ENCODE measurements at regions not wholly inside any gene's neighbourhood (a gene's known extent, or its start where the extent isn't known, plus 50 kb on each side); places are given as distances from the start of the nearest gene placed in this dataset.

- Mint-ChIP-seq H3K4me1 (peaks cover 15% of the 10 kb centered on the region), H3K27ac (no peak overlapping the region), H3K9me3 (no peaks in the 10 kb centered on the region), H3K4me3 (no peak overlapping the region), H3K27me3 (no peaks in the 10 kb centered on the region)
- ATAC-seq (no peak), DNase-seq (no peak)
Measured at GRCh38 chr1:147811273-147811672, 50.9 kb upstream of the GJA5 start.

- Mint-ChIP-seq H3K4me1 (peaks cover 15% of the 10 kb centered on the region), H3K27me3 (no peaks in the 10 kb centered on the region), H3K4me3 (no peak overlapping the region), H3K9me3 (no peaks in the 10 kb centered on the region), H3K27ac (no peak overlapping the region)
- no peak for DNase-seq
- ATAC-seq, result no peak
Measured at GRCh38 chr1:147811751-147812150, 51.3 kb upstream of the GJA5 start.

GRCh38 chr1:147812799-147813198 lies 52.4 kb upstream of the GJA5 start:
- no peak for DNase-seq
- Mint-ChIP-seq H3K9me3 (no peaks in the 10 kb centered on the region), H3K27me3 (no peaks in the 10 kb centered on the region), H3K4me3 (no peak overlapping the region), H3K27ac (no peak overlapping the region), H3K4me1 (peaks cover 15% of the 10 kb centered on the region)
- no peak for ATAC-seq

GRCh38 chr1:147815503-147815902 lies 55.1 kb upstream of the GJA5 start:
- ATAC-seq, result no peak
- Mint-ChIP-seq H3K4me3 (no peak overlapping the region), H3K4me1 (peaks cover 15% of the 10 kb centered on the region), H3K27me3 (no peaks in the 10 kb centered on the region), H3K9me3 (no peaks in the 10 kb centered on the region), H3K27ac (no peak overlapping the region)
- DNase-seq, result no peak

- peaks cover 7% of the 10 kb centered on the region for H3K27me3 Mint-ChIP-seq
Measured at GRCh38 chr1:147820761-147821297, 60.4 kb upstream of the GJA5 start.

GRCh38 chr1:147821883-147822282 lies 61.5 kb upstream of the GJA5 start:
- H3K27me3 Mint-ChIP-seq, result peaks cover 7% of the 10 kb centered on the region
- H3K4me1 Mint-ChIP-seq, result no peaks in the 10 kb centered on the region
- no peaks in the 10 kb centered on the region for H3K9me3 Mint-ChIP-seq
- H3K27ac Mint-ChIP-seq, result no peak overlapping the region
- no peak for ATAC-seq
- DNase-seq, result no peak
- H3K4me3 Mint-ChIP-seq, result no peak overlapping the region

More at GRCh38 chr1:147820761-147821297, 60.4 kb upstream of the GJA5 start:
- H3K9me3 Mint-ChIP-seq, result no peaks in the 10 kb centered on the region
- DNase-seq, result no peak
- no peak overlapping the region for H3K4me3 Mint-ChIP-seq
- H3K4me1 Mint-ChIP-seq, result no peaks in the 10 kb centered on the region
- no peak overlapping the region for H3K27ac Mint-ChIP-seq
- ATAC-seq, result no peak

- DNase-seq, result no peak
- Mint-ChIP-seq H3K4me3 (no peak overlapping the region), H3K4me1 (no peaks in the 10 kb centered on the region), H3K9me3 (no peaks in the 10 kb centered on the region), H3K27me3 (peaks cover 7% of the 10 kb centered on the region), H3K27ac (no peak overlapping the region)
- ATAC-seq, result no peak
Measured at GRCh38 chr1:147822292-147822691, 61.9 kb upstream of the GJA5 start.

GRCh38 chr1:147824001-147824400 lies 63.6 kb upstream of the GJA5 start:
- DNase-seq, result no peak
- ATAC-seq, result no peak
- H3K27me3 Mint-ChIP-seq, result peaks cover 7% of the 10 kb centered on the region
- H3K27ac Mint-ChIP-seq, result no peak overlapping the region
- H3K4me1 Mint-ChIP-seq, result no peaks in the 10 kb centered on the region
- no peaks in the 10 kb centered on the region for H3K9me3 Mint-ChIP-seq
- H3K4me3 Mint-ChIP-seq, result no peak overlapping the region

GRCh38 chr1:147824798-147825197 lies 64.4 kb upstream of the GJA5 start:
- no peak overlapping the region for H3K27ac Mint-ChIP-seq
- ATAC-seq, result no peak
- H3K9me3 Mint-ChIP-seq, result no peaks in the 10 kb centered on the region
- no peak overlapping the region for H3K4me3 Mint-ChIP-seq
- H3K27me3 Mint-ChIP-seq, result peaks cover 7% of the 10 kb centered on the region
- no peak for DNase-seq
- H3K4me1 Mint-ChIP-seq, result no peaks in the 10 kb centered on the region

- DNase-seq (no peak), ATAC-seq (no peak)
- Mint-ChIP-seq H3K4me3 (no peak overlapping the region), H3K4me1 (no peaks in the 10 kb centered on the region), H3K27me3 (peaks cover 7% of the 10 kb centered on the region), H3K27ac (no peak overlapping the region), H3K9me3 (no peaks in the 10 kb centered on the region)
Measured at GRCh38 chr1:147825586-147825985, 65.2 kb upstream of the GJA5 start.

- Mint-ChIP-seq H3K4me3 (no peak overlapping the region), H3K27ac (no peak overlapping the region)
- ATAC-seq, result no peak
Measured at GRCh38 chr1:147826259-147826658, 65.9 kb upstream of the GJA5 start.

GRCh38 chr1:147833231-147833860 lies 69.2 kb upstream of the GJA8 start:
- H3K27ac Mint-ChIP-seq, result no peak overlapping the region
- no peak overlapping the region for H3K4me3 Mint-ChIP-seq
- H3K9me3 Mint-ChIP-seq, result no peaks in the 10 kb centered on the region
- DNase-seq (no peak), ATAC-seq (no peak)
- H3K4me1 Mint-ChIP-seq, result no peaks in the 10 kb centered on the region
- H3K27me3 Mint-ChIP-seq, result peaks cover 23% of the 10 kb centered on the region

More at GRCh38 chr1:147826259-147826658, 65.9 kb upstream of the GJA5 start:
- DNase-seq, result no peak
- H3K27me3 Mint-ChIP-seq, result no peaks in the 10 kb centered on the region
- H3K9me3 Mint-ChIP-seq, result no peaks in the 10 kb centered on the region
- no peaks in the 10 kb centered on the region for H3K4me1 Mint-ChIP-seq

- no peaks in the 10 kb centered on the region for H3K4me1 Mint-ChIP-seq
- H3K27ac Mint-ChIP-seq, result peak overlapping the region in 1 of 2 donors; percentile 8
- no peaks in the 10 kb centered on the region for H3K9me3 Mint-ChIP-seq
- no peak overlapping the region for H3K4me3 Mint-ChIP-seq
- no peak for DNase-seq
- no peak for ATAC-seq
- H3K27me3 Mint-ChIP-seq, result peaks cover 23% of the 10 kb centered on the region
Measured at GRCh38 chr1:147834181-147834580, 68.4 kb upstream of the GJA8 start.

- Mint-ChIP-seq H3K4me1 (no peaks in the 10 kb centered on the region), H3K27ac (no peak overlapping the region), H3K27me3 (peaks cover 23% of the 10 kb centered on the region), H3K9me3 (no peaks in the 10 kb centered on the region), H3K4me3 (no peak overlapping the region)
- DNase-seq (no peak), ATAC-seq (no peak)
Measured at GRCh38 chr1:147834810-147835209, 67.8 kb upstream of the GJA8 start.

- Mint-ChIP-seq H3K4me3 (no peak overlapping the region), H3K9me3 (no peaks in the 10 kb centered on the region), H3K27ac (no peak overlapping the region), H3K27me3 (peaks cover 23% of the 10 kb centered on the region), H3K4me1 (no peaks in the 10 kb centered on the region)
- ATAC-seq, result no peak
- no peak for DNase-seq
Measured at GRCh38 chr1:147837129-147837963, 65.2 kb upstream of the GJA8 start.

GRCh38 chr1:147837964-147838292 lies 64.7 kb upstream of the GJA8 start:
- no peak overlapping the region for H3K4me3 Mint-ChIP-seq
- no peaks in the 10 kb centered on the region for H3K4me1 Mint-ChIP-seq
- H3K9me3 Mint-ChIP-seq, result no peaks in the 10 kb centered on the region
- no peak overlapping the region for H3K27ac Mint-ChIP-seq
- H3K27me3 Mint-ChIP-seq, result peaks cover 23% of the 10 kb centered on the region
- ATAC-seq, result no peak
- DNase-seq, result no peak

Data from stimulated activated naive CD8-positive, alpha-beta T cell treated with anti-CD3 and anti-CD28 coated beads, Interleukin-15, amount 100 ng/mL, for 72 hours (primary cell).